Amygdala (tissue), 56 donors: ENCODE measurements at regions not wholly inside any gene's neighbourhood (a gene's known extent, or its start where the extent isn't known, plus 50 kb on each side); places are given as distances from the start of the nearest gene placed in this dataset.
"Not testable (repeated sequence)": the region's sequence is repeated elsewhere in the genome, so short reads cannot be mapped to it uniquely, and the experiment has no call there.

Experiments used
- DNase-seq, 56 donors: peaks; one replicate each; lab custom pipeline; 2025; lab: John Stamatoyannopoulos, UW

- DNase-seq: peak in 46 of 56 donors; percentile 3 to 76 (median 39)
Measured at GRCh38 chr6:68575765-68576439, 59.2 kb upstream of the ADGRB3 start.

- no peak for DNase-seq
Measured at GRCh38 chr6:68572975-68573374, 62.1 kb upstream of the ADGRB3 start.

- peak in 3 of 56 donors; percentile 3 to 21 (median 5) for DNase-seq
Measured at GRCh38 chr6:68572525-68572924, 62.6 kb upstream of the ADGRB3 start.

- DNase-seq: peak in 15 of 56 donors; percentile 2 to 47 (median 10)
Measured at GRCh38 chr6:68559716-68560115, 75.4 kb upstream of the ADGRB3 start.

DNA sequence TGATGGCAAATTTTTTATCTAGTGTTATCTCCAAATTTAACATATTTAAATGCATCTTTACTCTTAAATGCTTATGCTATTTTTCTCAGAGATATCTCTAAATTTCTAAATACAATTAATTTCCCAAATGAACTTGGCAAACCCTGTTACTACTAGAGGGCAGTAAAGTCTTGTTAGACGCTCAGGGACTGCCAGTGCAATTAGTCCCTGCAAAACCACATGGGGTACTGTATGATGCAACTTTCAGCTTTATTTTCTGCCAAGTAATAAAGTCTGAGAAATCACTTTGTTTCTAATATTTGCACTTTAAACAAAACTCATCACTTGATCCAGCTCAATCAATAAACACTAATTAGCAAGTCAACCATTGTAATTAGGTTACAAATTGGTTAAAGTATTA is 76.0 kb upstream of the ADGRB3 start:
- DNase-seq: peak in 7 of 56 donors; percentile 1 to 32 (median 10)

- no peak for DNase-seq
Measured at GRCh38 chr6:68546620-68547019, 88.5 kb upstream of the ADGRB3 start.

DNA sequence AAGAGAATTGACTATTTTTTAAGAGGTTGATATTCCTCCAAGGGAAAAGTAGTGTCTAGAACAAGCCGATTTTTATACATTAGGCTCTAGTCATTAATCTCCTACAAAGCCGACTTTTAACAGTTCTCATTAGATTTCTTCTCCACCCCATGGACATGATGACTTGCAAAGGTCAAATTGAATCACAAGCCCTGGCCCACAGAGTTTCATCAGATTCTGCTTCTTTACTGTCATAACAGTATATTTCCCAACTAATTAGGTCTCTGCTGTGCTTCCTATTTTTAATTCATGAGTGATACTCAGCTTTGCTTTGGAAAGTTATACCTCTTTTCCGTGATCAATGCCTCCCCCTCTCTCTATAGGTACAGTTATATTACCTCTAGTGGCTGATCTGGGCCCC is 90.6 kb upstream of the ADGRB3 start:
- DNase-seq: no peak

- DNase-seq: no peak
Measured at GRCh38 chr6:68533339-68533795, 101.7 kb upstream of the ADGRB3 start.

DNA sequence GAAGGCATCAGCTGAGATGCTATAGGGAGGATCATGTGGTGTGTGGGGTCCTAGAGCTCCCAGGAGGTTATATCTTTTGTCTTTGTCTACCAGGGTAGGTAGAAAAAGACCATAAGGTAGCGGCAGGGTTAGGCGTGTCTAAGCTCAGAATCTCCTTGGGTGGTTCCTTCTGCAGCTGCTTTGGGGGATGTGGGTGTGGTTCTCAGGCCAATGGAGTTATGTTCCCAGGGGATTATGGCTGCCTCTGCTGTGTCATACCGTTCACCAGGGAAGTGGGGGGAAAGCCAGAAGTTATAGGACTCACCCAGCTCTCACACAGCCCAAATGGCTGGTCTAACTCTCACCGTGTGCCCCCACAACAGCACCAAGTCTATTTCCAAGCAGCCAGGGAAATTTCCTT is 107.4 kb upstream of the ADGRB3 start:
- no peak for DNase-seq

DNA sequence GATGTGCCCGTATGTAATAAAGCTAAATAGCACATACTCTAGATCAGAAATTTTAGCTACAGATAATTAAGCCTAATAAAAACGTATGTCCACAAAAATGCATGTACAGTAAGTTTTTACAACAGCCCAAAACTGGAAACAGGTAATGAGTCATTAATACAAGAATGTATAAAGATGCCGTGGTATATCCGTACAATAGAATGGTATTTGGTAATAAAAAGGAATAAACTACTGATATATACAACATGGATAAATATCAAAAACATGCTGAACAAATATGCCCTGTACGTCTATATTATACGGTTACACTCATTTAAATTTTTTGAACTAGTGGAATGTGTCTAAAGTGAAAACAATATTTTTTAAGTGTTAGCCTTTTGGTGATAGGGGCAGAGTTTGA is 128.2 kb upstream of the ADGRB3 start:
- DNase-seq: no peak

- no peak for DNase-seq
Measured at GRCh38 chr6:68502946-68503345, 132.1 kb upstream of the ADGRB3 start.

GRCh38 chr6:68497927-68498326 is 137.2 kb upstream of the ADGRB3 start:
- no peak for DNase-seq

DNA sequence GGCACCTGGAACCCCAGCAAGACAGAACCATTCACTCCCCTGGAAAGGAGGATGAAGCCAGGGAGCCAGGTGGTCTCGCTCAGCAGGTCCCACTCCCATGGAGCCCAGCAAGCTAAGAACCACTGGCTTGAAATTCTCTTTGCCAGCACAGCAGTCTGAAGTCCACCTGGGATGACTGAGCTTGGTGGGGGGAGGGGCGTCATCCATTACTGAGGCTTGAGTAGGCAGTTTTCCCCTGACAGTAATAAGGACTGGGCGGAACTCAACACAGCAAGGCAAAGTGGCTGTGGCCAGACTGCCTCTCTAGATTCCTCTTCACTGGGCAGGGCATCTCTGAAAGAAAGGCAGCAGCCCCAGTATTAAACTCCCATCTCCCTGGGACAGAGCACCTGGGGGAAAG is 140.2 kb upstream of the ADGRB3 start:
- DNase-seq: not testable (repeated sequence)

GRCh38 chr6:68476611-68477010 is 158.5 kb upstream of the ADGRB3 start:
- no peak for DNase-seq

DNA sequence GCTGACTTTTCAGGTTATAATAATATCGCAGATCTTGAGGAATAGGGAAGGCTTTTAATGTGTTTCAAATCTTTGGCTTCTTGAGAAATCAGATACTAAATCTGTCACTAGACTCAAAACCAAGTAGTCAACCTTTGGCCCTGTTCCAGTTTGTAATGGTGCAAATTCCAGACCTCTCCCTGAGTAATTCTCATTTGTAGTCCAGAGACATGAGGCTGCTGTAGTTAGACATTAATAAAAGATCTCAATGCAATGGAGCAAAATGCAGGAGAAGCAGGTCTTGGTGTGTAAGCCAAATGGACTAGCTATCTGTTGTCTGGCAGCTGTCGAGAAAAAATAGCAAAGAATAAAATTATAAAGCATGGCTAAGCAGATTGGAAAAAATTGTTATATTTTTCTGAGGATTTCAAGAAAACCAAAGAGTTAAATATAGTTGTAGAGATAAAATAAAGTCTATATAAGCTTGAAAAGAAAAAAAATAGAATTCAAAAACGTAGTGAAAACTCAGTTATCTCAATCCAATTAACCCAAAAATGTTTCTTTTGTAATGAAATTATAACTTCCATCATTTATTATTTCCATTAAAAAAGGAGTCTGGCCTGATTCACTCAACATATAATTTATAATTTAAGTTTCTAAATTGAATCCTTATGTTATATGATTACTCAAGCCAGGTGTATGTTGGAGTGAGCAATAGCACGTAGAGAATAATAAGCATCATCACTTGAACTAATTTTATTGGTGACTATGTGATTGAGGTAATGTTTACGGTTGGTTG is 161.5 kb upstream of the ADGRB3 start:
- no peak for DNase-seq

GRCh38 chr6:68468244-68468884 is 166.7 kb upstream of the ADGRB3 start:
- no peak for DNase-seq

- no peak for DNase-seq
Measured at GRCh38 chr6:68458447-68458846, 176.6 kb upstream of the ADGRB3 start.

DNA sequence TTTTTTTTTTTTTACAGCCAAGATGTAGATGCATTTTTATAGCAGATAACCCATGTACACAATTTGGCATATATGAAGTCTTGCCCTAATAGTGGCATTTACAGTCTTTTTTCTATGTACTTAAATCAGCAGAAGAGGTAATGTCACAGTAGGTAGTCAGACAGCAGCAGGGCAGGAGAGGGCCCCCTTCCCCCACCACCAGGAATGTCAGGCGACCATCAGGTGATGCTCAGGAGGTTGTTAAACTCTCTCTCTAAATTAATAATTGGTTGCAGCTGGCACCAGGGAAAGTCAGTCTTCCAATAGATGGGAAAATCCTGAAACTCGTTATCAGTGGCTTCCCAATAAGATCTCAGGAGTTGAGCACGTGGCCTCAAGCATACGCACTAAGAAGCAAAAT is 188.0 kb upstream of the ADGRB3 start:
- no peak for DNase-seq

DNA sequence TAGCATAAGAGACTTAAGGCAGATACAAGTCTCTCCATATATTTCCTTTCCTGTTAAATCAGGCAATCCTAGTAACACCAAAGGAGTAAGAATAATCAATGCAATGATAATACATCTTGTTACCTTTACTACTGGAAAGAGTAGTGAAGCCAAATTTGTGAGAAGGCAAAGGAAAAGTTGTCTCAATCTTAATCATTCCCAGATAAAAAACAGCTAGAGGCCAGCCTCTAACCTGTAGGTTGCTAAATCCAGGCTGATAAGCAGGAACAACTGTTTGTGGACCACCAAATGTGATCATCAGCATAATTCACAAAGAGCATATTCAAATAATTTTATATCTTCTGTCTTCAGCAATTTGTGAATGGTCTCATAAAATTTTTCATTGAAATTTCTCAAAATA is 189.2 kb upstream of the ADGRB3 start:
- DNase-seq: no peak

DNA sequence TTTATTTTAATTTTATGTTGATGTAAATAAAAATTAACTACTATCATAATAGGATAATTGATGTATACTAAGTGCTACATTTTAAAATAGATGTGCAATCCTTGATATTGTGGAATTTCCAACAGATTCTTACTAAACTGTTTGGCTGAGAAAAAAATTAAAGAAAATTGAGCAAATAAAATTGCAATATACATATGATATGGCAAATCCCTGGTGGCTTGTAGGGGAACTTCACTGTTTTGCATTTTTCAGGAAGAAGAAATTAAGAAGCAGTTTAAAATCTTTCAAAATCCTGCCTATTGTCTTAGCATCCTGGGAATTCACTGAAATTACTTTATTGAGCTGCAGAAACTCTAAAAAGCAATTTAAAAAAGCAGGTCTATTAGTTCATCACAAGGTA is 191.4 kb upstream of the ADGRB3 start:
- no peak for DNase-seq

DNA sequence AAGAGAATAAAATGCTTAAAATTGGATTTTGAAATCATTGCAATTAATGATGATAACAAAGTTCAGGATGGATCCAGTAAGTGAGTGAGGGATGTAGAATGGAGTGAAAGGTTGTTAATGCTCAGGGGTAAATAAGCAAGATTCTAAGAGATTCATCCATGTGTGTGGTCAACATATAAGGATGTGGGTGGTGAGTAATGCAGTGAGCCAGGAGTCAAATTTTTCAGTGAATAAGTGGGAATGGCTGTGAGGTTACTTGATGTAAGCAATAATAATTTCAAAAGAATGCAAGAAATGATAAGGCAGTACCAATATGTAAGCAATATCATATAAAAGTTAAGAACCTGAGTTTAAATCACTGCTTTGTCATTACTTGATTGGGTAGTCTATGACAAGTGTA is 207.5 kb upstream of the ADGRB3 start:
- no peak for DNase-seq

- DNase-seq: no peak
Measured at GRCh38 chr6:68410021-68410420, 225.1 kb upstream of the ADGRB3 start.
